B cell (primary cell): ENCODE measurements at regions not wholly inside any gene's neighbourhood (a gene's known extent, or its start where the extent isn't known, plus 50 kb on each side); places are given as distances from the start of the nearest gene placed in this dataset.

Experiments
- EZH2 ChIP-seq: IDR thresholded peaks from 2 replicates; pipeline ENCODE4 v1.6.1; 2012; ENCODE audit warnings: borderline replicate concordance, low read depth, mild to moderate bottlenecking, moderate library complexity, low read length; ENCODE audit not compliant: insufficient read depth, poor library complexity, severe bottlenecking
- TF ChIP-seq, protein P1 (sequence below): fragments of 200-600 bp; IDR thresholded peaks from one replicate; pipeline ENCODE4 v1.8.0; 2022; ENCODE audit warnings: antibody characterized with exemption, mild to moderate bottlenecking

DNA sequence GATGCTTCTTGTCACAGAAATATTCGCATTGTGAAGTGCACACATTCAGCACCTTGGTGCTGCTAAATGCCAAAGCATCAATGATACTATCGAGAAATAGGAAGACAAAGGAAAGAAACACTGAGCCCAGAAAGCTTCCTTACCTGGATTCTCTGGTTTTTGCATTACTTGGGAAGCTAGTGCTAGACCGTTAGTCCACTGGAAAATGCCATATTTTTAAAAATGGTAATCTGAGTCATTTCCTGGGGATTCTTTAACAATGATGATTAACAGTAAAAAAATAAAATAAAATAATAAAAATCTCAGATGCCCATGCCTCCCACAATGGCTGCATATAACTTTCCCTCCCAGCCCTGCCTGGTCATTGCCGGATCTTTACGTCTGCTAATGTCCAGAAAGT is 420.1 kb upstream of the MGMT start:
- TF ChIP-seq, protein P1, sequence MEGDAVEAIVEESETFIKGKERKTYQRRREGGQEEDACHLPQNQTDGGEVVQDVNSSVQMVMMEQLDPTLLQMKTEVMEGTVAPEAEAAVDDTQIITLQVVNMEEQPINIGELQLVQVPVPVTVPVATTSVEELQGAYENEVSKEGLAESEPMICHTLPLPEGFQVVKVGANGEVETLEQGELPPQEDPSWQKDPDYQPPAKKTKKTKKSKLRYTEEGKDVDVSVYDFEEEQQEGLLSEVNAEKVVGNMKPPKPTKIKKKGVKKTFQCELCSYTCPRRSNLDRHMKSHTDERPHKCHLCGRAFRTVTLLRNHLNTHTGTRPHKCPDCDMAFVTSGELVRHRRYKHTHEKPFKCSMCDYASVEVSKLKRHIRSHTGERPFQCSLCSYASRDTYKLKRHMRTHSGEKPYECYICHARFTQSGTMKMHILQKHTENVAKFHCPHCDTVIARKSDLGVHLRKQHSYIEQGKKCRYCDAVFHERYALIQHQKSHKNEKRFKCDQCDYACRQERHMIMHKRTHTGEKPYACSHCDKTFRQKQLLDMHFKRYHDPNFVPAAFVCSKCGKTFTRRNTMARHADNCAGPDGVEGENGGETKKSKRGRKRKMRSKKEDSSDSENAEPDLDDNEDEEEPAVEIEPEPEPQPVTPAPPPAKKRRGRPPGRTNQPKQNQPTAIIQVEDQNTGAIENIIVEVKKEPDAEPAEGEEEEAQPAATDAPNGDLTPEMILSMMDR = no peak
- TF ChIP-seq EZH2 = no peak
